ENCODE measurements at regions not wholly inside any gene's neighbourhood (a gene's known extent, or its start where the extent isn't known, plus 50 kb on each side); places are given as distances from the start of the nearest gene placed in this dataset.
A peak's percentile ranks its signal among the peaks of the same experiment; 100 is the strongest.

GRCh38 chr15:70453766-70454165, 309.6 kb downstream of the UACA start:
- Histone ChIP-seq H2BK12ac (ENCODE audit: low read depth, low read length) (0 out of 2 replicates have a peak overlapping the region, but pooled peaks have one; percentile 60), H4K91ac (replicated peaks; ENCODE audit: insufficient read length, low read length) (no peak overlapping the region), H3K23ac (ENCODE audit: insufficient read length) (no peak overlapping the region), H4K20me1 (replicated peaks in 1 of 2; ENCODE audit: control insufficient read depth in 1 of 2, insufficient read depth in 2 of 2, low read length in 2 of 2) (no peaks in the 10 kb centered on the region), H2AK5ac (ENCODE audit: low read depth, low read length) (no peak overlapping the region), H2AFZ (ENCODE audit: low read length) (no peak overlapping the region), H3K79me1 (ENCODE audit: low read depth, low read length) (no peaks in the 10 kb centered on the region), H3K23me2 (ENCODE audit: low read depth, low read length) (peaks cover 12% of the 10 kb centered on the region; the same call in 1 of the 2 replicates), H3K56ac (replicated peaks; ENCODE audit: insufficient read length, low read depth, low read length) (no peak overlapping the region), H3K9me3 (ENCODE audit: insufficient read depth in 2 of 2, low read depth in 1 of 2, low read length in 1 of 2) (0 out of 4 replicates have a peak, but pooled peaks cover 0 to 2% of the 10 kb centered on the region in 2 experiments), H2BK120ac (replicated peaks; ENCODE audit: low read depth, low read length) (no peak overlapping the region), H3K9ac (replicated peaks in 1 of 4; ENCODE audit: extremely low read depth in 1 of 4, low read depth in 3 of 4, low read length in 3 of 4) (no peak overlapping the region), H4K5ac (ENCODE audit: insufficient read length, low read depth, low read length) (no peak overlapping the region), H3K27ac (ENCODE audit: low read depth, low read length) (no peak overlapping the region), H4K8ac (ENCODE audit: extremely low read depth, insufficient read depth, low read length) (no peak overlapping the region), H3K4me2 (ENCODE audit: insufficient read depth in 1 of 2, low read depth in 2 of 2, low read length in 2 of 2) (no peak overlapping the region), H3K18ac (ENCODE audit: extremely low read depth, low read length) (no peak overlapping the region), H2BK15ac (ENCODE audit: low read length) (no peak overlapping the region), H3K4me1 (replicated peaks in 1 of 4; ENCODE audit: control insufficient read depth in 3 of 4, insufficient read depth in 4 of 4, low read length in 3 of 4) (peaks cover 6 to 16% (median 8%) of the 10 kb centered on the region in 4 experiments), H2BK20ac (ENCODE audit: low read length) (no peak overlapping the region), H3K27me3 (replicated peaks in 1 of 4; ENCODE audit: control insufficient read depth in 3 of 4, extremely low read depth in 1 of 4, insufficient read depth in 3 of 4, low read length in 3 of 4) (peaks cover 0 to 5% (median 0%) of the 10 kb centered on the region in 4 experiments; a peak in 3 of 7 replicates), H3K4ac (replicated peaks; ENCODE audit: insufficient read length, low read depth, low read length) (no peak overlapping the region), H3K79me2 (ENCODE audit: control insufficient read depth in 1 of 2, insufficient read depth in 2 of 2, low read length in 2 of 2) (no peaks in the 10 kb centered on the region), H3K36me3 (ENCODE audit: control insufficient read depth in 2 of 4, insufficient read depth in 4 of 4, low read length in 3 of 4) (no peaks in the 10 kb centered on the region), H3K14ac (ENCODE audit: insufficient read length) (no peak overlapping the region), H2BK5ac (ENCODE audit: low read depth, low read length) (no peak overlapping the region), H3K4me3 (ENCODE audit: extremely low read depth in 1 of 4, insufficient read depth in 2 of 4, low read depth in 3 of 4, low read length in 4 of 4) (no peak overlapping the region)
- FAIRE-seq (no peak), DNase-seq (ENCODE audit: low read depth in 1 of 2, low spot score in 2 of 2) (no peak)
- ChIA-PET CTCF (ENCODE audit: partially characterized antibody) (interaction anchor here (3.6 kb wide), 1 partner anchor 13 kb away, joined by 24 read pairs; no protein-coding TSS in a partner anchor), POLR2A (ENCODE audit: partially characterized antibody) (no interaction called here)
- WGBS, 2 experiments (ENCODE audit: extremely low coverage in 1 of 2, insufficient coverage in 1 of 2, insufficient read length in 1 of 2, insufficient replicate concordance in 2 of 2, low coverage in 1 of 2, low lambda C conversion rate in 2 of 2, missing lambda C conversion rate in 1 of 2): 91% methylated on average over 5 of the region's 5 CpGs; no CpG with 5 or more reads in 1 of the 2 experiments
- TF ChIP-seq CBX5 (IDR thresholded peaks at IDR 0.05; ENCODE audit: low read depth, low read length) (no peak), GTF2F1 (IDR thresholded peaks at IDR 0.05; ENCODE audit: borderline replicate concordance, low read depth, low read length) (no peak), CHD1 (IDR thresholded peaks at IDR 0.05; ENCODE audit: low read depth, low read length) (no peak), RFX5 (IDR thresholded peaks at IDR 0.05; ENCODE audit: borderline replicate concordance, low read depth, low read length) (no peak), EGR1 (IDR thresholded peaks at IDR 0.05; ENCODE audit: borderline replicate concordance, low read depth, low read length) (no peak), SIRT6 (IDR thresholded peaks at IDR 0.05; ENCODE audit: low read length) (no peak), SAP30 (IDR thresholded peaks at IDR 0.05; ENCODE audit: insufficient read depth, insufficient replicate concordance, low read length) (no peak), HDAC2 (IDR thresholded peaks at IDR 0.05; ENCODE audit: borderline replicate concordance in 1 of 2, low read depth in 2 of 2, low read length in 2 of 2) (no peak), EZH2 (IDR thresholded peaks at IDR 0.05; ENCODE audit: low read depth, low read length, severe bottlenecking) (no peak), ATF2 (IDR thresholded peaks at IDR 0.05; ENCODE audit: low read length) (no peak), POLR2A (IDR thresholded peaks at IDR 0.05; ENCODE audit: control extremely low read depth in 1 of 2, low read depth in 2 of 2, low read length in 2 of 2) (no peak), ASH2L (IDR thresholded peaks at IDR 0.05; ENCODE audit: low read length) (no peak)

Data from H1 (cell line).